DND-41 (cell line): ENCODE measurements at regions not wholly inside any gene's neighbourhood (a gene's known extent, or its start where the extent isn't known, plus 50 kb on each side); places are given as distances from the start of the nearest gene placed in this dataset.

ENCODE experiments used
- EZH2 ChIP-seq: IDR thresholded peaks from 3 replicates; pipeline ENCODE4 v1.6.1; 2012; ENCODE audit warnings: borderline replicate concordance, low read depth, mild to moderate bottlenecking, moderate library complexity, low read length, inconsistent platforms; ENCODE audit not compliant: severe bottlenecking
- TF ChIP-seq, protein P1 (sequence below): IDR thresholded peaks from 2 replicates; pipeline ENCODE4 v1.5.1; 2012; ENCODE audit warnings: borderline replicate concordance, low read length, moderate library complexity, mild to moderate bottlenecking; ENCODE audit not compliant: poor library complexity, severe bottlenecking; ENCODE audit errors: extremely low read depth

DNA sequence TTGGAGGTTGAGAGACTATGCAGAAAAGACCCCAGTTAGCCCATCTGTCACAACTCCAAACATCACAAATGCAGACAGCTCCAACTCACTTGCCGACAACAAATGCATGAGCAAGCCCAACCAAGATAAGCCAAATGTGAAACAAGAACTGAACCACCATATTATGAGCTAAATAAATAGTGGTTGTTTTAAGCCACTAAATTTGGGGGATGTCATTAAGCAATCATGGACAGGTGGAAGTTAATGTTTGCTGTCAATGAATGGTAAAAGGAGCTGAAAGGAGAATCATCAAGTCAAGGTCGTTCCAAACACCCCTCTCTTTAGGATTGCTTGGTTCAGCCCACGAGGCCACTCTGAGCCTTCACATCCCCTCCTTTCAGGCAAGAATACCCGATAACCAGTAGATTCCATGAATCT is 71.2 kb upstream of the PLCB4 start:
- TF ChIP-seq, protein P1, sequence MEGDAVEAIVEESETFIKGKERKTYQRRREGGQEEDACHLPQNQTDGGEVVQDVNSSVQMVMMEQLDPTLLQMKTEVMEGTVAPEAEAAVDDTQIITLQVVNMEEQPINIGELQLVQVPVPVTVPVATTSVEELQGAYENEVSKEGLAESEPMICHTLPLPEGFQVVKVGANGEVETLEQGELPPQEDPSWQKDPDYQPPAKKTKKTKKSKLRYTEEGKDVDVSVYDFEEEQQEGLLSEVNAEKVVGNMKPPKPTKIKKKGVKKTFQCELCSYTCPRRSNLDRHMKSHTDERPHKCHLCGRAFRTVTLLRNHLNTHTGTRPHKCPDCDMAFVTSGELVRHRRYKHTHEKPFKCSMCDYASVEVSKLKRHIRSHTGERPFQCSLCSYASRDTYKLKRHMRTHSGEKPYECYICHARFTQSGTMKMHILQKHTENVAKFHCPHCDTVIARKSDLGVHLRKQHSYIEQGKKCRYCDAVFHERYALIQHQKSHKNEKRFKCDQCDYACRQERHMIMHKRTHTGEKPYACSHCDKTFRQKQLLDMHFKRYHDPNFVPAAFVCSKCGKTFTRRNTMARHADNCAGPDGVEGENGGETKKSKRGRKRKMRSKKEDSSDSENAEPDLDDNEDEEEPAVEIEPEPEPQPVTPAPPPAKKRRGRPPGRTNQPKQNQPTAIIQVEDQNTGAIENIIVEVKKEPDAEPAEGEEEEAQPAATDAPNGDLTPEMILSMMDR = no peak
- no peak for TF ChIP-seq EZH2
